ENCODE measurements at regions not wholly inside any gene's neighbourhood (a gene's known extent, or its start where the extent isn't known, plus 50 kb on each side); places are given as distances from the start of the nearest gene placed in this dataset.

DNA sequence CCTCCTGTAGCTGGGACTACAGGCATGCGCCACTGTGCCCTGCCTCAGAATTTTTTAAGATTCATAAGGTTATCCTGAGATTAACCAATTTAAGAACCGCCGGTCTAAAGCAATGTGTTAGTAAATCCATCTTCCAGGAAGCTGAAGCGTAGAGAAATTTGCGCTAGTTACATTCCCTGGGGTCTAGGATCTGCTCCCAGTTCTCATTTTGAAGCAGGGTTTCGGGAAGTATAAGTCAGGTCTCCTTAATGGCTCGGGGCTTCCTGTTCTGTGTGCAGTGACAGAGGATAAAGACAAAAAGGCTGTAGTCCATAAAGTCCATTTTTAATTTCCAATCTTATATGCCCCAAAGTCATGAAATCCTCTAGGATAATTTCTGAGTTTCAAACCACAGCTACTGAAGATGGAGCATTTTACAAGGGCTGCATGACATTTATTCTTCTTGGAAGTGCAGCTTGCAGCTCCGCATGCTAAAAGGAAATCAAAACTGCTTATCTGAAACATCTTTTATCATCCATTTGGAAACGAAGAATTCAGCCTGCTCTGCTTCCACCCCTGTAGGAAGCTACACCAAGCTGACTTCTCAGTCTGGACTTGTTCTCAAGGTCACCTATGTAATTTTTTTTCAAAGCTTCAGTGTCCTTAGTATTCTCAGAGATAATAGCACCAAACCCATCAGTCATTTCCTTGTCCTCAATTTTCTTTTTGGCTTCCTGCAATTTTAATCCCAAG lies 326.1 kb downstream of the PRL start:
- TF ChIP-seq, protein P1, sequence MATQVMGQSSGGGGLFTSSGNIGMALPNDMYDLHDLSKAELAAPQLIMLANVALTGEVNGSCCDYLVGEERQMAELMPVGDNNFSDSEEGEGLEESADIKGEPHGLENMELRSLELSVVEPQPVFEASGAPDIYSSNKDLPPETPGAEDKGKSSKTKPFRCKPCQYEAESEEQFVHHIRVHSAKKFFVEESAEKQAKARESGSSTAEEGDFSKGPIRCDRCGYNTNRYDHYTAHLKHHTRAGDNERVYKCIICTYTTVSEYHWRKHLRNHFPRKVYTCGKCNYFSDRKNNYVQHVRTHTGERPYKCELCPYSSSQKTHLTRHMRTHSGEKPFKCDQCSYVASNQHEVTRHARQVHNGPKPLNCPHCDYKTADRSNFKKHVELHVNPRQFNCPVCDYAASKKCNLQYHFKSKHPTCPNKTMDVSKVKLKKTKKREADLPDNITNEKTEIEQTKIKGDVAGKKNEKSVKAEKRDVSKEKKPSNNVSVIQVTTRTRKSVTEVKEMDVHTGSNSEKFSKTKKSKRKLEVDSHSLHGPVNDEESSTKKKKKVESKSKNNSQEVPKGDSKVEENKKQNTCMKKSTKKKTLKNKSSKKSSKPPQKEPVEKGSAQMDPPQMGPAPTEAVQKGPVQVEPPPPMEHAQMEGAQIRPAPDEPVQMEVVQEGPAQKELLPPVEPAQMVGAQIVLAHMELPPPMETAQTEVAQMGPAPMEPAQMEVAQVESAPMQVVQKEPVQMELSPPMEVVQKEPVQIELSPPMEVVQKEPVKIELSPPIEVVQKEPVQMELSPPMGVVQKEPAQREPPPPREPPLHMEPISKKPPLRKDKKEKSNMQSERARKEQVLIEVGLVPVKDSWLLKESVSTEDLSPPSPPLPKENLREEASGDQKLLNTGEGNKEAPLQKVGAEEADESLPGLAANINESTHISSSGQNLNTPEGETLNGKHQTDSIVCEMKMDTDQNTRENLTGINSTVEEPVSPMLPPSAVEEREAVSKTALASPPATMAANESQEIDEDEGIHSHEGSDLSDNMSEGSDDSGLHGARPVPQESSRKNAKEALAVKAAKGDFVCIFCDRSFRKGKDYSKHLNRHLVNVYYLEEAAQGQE (IDR thresholded peaks at IDR 0.05), result no peak
- TF ChIP-seq POLR2A (IDR thresholded peaks at IDR 0.05; ENCODE audit: low read length), result no peak
- no peak for TF ChIP-seq HOXA7 (CRISPR knock-in tag; IDR thresholded peaks at IDR 0.05)
- TF ChIP-seq, protein P2, sequence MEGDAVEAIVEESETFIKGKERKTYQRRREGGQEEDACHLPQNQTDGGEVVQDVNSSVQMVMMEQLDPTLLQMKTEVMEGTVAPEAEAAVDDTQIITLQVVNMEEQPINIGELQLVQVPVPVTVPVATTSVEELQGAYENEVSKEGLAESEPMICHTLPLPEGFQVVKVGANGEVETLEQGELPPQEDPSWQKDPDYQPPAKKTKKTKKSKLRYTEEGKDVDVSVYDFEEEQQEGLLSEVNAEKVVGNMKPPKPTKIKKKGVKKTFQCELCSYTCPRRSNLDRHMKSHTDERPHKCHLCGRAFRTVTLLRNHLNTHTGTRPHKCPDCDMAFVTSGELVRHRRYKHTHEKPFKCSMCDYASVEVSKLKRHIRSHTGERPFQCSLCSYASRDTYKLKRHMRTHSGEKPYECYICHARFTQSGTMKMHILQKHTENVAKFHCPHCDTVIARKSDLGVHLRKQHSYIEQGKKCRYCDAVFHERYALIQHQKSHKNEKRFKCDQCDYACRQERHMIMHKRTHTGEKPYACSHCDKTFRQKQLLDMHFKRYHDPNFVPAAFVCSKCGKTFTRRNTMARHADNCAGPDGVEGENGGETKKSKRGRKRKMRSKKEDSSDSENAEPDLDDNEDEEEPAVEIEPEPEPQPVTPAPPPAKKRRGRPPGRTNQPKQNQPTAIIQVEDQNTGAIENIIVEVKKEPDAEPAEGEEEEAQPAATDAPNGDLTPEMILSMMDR (IDR thresholded peaks at IDR 0.05), result no peak
- TF ChIP-seq CHD2 (IDR thresholded peaks at IDR 0.05; ENCODE audit: low read length, partially characterized antibody), result no peak
- no peak for TF ChIP-seq MYC (IDR thresholded peaks at IDR 0.05; ENCODE audit: borderline replicate concordance, low read length)
- TF ChIP-seq ESRRA (IDR thresholded peaks at IDR 0.05; ENCODE audit: borderline replicate concordance, low read length), result no peak

Data from A549 (cell line).